ENCODE measurements at regions not wholly inside any gene's neighbourhood (a gene's known extent, or its start where the extent isn't known, plus 50 kb on each side); places are given as distances from the start of the nearest gene placed in this dataset.
"Not testable (repeated sequence)": the region's sequence is repeated elsewhere in the genome, so short reads cannot be mapped to it uniquely, and the experiment has no call there.

DNA sequence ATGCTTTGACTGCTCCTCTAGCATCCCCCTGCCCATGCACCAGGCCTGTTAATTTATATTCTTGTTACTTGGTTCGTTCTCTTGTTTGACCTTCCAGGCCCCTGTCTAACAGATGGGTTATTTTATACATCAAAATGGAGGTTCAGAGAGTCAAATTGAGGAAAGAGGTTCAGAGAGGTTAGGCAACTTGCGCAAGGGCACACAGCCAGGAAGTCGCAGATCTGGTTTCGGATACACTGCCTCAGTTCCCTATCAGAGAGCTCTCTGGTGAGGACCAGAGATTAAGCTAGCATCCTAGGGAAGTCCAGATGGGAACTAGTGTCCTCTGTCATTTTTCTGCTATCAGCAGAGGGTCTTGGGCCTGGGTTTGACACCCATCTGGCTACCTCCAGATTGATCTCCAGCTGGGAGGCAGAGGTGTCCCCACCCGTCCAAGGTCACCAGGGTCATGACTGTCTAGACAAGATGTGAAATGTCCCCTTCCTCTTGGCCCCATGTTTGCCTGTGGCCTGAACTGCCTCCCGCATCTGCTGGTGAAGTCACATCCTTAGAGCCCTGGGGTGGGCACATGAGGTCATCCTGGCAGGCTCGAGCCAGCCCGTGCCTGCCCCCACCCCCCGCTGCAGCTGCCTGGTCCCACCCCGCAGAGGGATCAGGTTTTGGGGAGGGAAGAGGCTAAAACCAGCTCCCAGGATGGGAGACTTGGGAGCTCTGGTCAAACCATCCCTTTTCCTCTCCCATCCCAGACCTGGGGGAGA lies 84.3 kb upstream of the NCOR2 start:
- DNase-seq (ENCODE audit: low spot score) = no peak

DNA sequence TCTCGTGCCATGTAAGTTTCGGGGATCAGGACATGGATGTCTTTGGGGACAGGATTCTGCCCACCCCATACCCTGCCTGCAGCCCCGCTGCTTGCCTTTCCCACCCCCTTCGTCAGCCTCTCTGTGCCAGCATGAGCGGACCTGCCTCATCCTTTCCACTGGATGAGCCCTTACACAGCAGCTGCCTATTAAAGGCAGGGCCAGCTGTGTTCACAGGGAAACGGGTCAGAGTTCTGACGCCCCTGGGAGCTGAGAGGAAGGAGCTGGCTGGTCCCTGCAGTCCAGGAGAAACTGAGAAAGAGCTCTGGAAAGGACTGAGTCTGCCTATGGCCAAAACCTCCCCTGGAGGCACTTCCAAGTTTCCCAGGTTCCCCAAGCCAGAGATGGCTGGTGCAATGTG lies 83.5 kb upstream of the NCOR2 start:
- no peak for DNase-seq (ENCODE audit: low spot score)

DNA sequence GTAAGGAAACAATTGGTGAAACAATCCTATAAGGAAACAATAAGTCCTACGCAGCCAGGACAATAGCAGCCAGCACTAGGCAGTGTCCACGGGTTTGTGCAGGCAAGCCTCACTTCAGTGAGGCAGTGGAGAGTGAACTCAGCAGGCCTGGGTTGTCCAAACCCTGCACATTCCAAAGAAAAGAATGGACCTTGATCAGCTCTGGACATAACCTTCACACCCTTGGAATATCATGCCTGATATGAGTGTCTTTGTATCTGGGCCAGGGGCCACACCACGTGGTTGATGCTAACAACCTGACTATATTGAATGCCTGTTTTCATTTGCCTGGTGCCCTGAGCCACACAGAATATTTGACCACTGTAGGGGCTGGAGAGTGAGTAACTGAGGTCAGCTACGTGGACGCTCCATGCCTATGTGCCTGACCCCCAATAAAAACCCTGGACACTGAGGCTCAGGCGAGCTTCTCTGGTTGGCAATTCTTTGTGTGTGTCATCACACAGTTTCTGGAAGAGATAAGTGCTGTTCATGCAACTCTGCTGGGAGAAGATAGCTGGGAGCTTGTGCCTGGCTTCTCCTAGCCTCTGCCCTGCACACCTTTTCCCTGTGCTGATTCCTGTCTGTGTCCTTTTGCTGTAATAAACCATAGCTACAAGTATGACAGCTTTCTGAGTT lies 81.4 kb upstream of the NCOR2 start:
- DNase-seq (ENCODE audit: low spot score) = no peak

DNA sequence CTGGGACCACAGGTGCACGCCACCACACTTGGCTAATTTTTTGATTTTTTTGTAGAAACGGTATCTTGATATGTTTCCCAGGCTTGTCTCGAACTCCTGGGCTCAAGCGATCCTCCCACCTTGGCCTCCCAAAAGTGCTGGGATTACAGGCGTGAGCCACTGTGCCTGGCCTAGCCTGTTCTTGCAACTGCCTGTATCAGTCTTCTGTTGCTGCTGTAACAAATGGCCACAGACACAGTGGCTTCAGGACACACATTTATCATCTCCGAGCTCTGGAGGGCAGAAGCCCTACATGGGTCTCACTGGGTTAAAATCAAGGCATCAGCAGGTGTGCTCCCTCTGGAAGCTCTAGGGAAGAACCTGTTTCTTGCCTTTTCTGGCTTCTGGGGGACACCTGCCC lies 79.9 kb upstream of the NCOR2 start:
- DNase-seq (ENCODE audit: low spot score) = no peak

DNA sequence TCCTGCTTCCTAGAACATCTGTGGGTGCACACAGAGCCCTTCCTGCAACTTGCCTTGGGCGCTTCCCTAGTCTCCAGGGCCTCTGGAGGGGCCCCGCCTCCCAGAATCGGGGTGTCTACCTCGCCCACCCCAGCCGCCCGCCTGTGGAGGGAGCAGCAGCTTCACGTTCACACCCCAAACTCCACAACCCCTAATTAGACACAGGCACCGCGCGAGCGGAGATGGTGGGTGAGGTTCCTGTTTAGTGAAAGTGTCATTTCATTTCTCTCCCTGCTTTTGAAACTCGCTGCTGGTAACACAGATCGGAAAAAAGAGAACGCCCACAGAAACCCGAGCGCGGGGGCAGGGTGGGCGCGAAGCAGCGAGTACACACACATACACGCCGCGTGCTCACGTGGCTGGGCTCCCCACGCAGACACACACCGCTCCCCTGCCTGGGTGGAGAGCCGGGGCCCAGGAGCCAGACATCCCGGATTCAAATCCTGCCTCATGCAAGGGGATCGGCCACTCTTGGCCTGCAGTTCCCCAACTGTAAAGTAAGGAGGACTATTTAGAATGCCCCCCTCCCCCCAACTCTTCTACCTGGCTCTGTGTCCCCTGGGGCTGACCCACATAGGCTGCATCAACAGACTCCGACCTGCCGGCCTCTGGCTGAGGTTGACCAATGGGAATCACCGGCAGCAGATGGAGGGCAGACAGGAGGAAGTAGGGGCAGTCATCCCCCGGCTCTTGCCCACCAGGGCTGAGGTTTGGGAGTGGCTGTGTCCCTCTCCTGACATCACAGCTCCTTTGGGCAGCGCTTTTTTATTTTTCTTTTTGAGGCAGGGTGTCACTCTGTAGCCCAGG lies 79.2 kb upstream of the NCOR2 start:
- DNase-seq (ENCODE audit: low spot score) = no peak

DNA sequence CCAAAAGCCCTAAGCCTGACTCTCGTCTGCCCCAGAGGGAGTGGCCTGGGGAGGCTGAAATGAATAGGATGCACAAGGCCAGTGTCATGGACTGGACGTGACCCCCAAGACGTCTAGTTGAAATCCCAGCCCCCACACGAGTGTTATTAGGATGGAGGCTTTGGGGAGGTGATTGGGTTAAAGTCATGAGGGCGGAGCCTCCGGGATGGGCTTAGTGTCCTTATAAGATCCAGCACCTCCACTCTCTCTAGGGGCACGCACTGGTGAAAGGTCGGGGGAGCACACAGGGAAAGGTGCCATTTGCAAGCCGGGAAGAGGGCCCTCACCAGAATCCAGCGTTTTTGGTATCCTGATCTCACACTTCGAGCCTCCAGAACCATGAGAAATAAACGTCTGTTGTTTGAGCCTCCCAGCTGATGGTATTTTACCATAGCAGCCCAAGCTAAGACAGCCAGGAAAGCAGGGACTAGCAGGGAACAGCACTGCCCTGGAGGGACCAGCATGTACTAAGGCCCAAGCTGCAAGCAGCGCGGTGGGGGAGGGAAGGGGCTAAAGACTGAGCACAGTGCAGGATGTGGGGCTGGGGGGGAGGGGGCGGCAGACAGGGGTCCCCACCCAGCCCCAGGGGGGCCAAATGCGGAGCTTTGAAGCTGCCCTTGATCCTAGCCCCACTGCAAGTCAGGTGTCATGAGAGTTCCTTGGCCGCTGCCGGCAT lies 78.3 kb upstream of the NCOR2 start:
- DNase-seq (ENCODE audit: low spot score) = no peak

DNA sequence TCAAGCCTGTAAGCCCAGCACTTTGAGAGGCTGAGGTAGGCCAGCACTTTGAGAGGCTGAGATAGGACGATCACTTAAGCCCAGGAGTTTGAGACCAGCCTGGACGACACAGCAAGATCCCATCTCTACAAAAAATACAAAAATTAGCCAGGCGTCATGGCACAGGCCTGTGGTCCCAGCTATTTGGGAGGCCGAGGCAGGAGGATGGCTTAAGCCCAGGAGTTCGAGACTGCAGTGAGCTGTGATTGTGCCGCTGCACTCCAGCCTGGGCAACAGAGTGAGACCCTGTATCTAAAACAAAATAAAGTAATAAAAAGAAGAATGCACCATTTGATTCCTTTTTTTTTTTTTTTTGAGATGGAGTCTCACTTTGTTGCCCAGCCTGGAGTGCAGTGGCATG lies 76.4 kb upstream of the NCOR2 start:
- not testable (repeated sequence) for DNase-seq (ENCODE audit: low spot score)

DNA sequence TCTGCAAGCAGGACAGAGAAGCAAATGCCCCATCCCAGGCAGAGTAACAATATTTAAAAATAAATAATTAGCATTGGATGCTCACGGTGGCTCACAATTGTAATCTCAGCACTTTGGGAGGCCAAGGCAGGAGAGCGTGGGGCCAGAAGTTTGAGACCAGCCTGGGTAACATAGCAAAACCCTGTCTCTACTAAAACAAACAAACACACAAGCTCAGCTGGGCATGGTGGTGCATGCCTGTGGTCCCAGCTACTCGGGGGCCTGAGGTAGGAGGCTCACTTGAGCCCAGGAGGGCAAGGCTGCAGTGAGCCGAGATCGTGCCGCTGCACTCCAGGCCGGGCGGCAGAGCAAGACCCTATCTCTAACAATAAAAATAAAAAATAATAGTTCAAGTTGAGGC lies 74.7 kb upstream of the NCOR2 start:
- DNase-seq (ENCODE audit: low spot score) = no peak

DNA sequence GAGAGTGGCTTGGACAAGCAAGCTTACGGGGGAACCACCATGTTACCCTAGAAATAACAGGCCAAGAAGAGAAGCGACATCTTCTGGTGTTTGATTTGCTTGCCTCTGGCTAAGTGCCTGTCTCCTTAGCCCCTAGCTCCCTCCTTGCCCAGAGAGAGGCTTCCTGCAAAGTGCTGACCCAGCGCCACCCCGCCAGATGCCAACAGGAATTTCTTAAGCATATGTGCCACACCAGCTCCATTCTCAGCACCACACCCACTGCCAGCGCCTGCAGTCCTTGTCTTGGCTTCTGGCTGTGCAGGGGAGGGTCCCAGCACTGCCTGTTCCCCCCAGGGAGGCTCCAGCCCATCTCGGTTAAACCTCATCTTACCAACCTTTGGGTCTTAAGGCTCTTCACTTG lies 74.2 kb upstream of the NCOR2 start:
- no peak for DNase-seq (ENCODE audit: low spot score)

DNA sequence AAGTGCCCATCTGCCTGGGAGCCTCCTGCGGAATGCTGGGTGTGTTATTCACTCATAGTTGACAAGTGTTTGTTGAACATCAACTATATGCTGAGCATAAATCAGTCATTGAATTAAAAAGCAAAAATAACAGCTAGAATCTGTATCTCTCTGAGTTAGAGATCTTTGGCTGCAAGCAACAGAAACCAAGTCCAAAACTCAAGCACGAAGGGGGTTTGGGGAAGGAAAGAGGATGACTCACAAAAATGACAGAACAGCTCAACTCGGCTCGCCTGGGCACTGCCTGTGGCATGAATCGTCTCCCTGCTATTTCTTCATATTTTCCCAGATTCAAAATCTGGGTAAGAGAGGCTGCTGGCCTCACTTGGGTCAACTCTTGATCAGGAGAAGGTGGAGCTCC lies 72.6 kb upstream of the NCOR2 start:
- no peak for DNase-seq (ENCODE audit: low spot score)

DNA sequence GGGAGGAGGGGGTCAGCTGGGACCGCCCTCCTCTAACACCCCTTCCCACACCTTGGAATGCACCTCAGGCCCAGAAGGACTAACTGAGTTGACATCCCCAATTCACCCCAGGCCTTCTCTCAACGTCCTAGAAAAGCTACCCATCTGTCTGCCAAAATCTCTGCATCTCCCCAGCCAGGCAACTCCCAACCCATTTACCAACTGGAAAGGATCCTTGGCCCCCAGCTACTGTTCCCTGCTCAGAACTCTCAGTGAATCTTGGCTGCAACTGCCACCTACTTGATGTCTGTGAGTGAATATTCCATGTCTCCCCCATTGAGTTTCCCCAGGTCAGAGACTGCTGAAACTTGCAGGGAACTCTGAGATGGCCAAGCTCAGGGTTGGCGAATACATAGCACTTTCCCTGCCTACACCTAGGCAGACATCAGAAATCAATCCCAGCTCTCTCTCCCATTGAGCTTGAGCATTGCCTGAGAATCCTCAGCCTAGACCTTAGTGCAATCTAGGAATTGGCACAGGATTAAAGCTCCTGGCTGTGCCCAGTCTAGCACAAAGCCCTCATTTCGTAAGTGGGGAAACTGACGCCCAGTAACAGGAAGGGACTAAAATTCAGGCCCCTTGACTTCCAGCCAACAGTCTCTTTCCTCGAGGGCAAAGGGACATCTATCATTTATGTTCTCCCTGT lies 71.9 kb upstream of the NCOR2 start:
- no peak for DNase-seq (ENCODE audit: low spot score)

DNA sequence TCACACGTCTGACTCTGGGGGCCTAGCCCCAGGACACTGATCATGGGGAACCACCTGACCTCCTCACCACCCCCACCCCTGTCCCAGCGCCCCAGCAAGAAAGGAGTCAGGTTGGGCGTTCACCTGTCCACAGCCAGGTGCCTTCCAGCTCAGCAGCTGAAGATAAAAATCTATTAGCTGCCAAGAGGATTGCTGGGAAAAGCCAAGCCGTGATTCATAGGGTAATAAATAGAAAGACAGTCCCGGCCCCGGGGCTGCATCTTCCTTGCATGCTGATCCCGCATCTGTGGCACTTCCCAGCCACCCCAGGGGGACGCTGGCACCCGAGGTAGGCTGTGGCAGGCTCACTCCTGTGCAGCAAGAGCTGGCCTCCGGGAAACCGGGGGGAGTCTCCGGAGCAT lies 70.2 kb upstream of the NCOR2 start:
- no peak for DNase-seq (ENCODE audit: low spot score)

DNA sequence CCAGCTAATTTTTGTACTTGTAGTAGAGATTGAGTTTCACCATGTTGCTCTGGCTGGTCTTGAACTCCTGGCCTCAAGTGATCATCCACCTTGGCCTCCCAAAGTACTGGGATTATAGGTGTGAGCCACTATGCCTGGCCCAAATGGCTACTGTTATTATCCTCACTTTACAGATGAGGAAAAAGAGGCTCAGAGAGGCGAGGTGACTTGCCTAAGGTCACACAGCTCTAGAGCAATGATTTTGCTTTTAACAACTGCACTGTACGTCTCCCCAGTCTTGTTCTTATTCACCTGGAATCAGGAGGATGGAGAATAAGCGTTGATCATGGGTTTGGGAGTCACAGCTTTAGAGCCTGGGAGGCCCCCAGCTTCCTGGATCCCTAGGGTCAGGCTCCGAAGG lies 69.8 kb upstream of the NCOR2 start:
- no peak for DNase-seq (ENCODE audit: low spot score)

DNA sequence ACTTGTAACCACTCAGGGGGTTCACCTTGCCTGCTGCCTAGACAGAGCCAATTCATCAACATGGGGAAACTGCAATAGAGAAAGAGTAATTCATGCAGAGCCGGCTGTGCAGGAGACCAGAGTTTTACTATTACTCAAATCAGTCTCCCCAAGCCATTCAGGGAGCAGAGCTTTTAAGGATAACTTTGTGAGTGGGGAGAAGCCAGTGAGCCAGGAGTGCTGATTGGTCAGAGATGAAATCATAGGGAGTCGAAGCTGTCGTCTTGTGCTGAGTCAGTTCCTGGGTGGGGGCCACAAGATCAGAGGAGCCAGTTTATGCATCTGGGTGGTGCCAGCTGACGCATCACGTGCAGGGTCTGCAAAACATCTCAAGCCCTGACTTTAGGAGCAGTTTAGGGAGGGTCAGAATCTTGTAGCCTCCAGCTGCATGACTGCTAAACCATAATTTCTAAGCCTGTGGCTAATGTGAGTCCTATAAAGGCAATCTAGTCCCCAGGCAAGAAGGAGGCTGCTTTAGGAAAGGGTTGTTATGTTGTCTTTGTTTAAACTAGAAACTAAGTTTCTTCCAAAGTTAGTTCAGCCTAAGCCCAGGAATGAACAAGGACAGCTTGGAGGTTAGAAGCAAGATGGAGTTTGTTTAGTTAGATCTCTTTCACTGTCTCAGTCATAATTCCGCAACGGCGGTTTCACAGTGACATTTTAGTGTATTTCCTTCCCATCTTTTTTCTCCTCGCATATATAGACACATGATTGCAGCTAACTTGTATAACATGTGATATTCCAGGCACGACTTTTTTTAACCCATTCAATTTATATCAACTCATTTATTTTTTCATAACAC lies 68.9 kb upstream of the NCOR2 start:
- DNase-seq (ENCODE audit: low spot score) = peak; percentile 20

DNA sequence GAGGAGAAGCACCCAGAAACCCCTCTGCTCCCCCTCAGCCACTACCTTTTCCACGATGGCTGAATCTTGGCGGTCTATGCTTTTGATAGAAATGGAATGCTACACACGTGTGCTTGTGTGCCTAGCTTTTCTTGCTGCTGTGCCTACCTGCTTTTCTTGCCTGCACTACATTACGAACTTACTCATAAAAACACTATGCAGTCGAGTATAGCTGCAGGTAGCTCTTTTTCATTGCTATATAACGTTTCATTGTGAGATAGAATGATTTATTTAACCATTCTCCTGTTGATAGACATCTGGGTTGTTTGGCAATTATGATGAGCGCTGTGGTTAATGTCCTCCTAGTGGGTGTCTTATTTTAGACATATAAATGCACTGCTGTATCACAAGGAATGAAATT lies 67.9 kb upstream of the NCOR2 start:
- DNase-seq (ENCODE audit: low spot score) = no peak

DNA sequence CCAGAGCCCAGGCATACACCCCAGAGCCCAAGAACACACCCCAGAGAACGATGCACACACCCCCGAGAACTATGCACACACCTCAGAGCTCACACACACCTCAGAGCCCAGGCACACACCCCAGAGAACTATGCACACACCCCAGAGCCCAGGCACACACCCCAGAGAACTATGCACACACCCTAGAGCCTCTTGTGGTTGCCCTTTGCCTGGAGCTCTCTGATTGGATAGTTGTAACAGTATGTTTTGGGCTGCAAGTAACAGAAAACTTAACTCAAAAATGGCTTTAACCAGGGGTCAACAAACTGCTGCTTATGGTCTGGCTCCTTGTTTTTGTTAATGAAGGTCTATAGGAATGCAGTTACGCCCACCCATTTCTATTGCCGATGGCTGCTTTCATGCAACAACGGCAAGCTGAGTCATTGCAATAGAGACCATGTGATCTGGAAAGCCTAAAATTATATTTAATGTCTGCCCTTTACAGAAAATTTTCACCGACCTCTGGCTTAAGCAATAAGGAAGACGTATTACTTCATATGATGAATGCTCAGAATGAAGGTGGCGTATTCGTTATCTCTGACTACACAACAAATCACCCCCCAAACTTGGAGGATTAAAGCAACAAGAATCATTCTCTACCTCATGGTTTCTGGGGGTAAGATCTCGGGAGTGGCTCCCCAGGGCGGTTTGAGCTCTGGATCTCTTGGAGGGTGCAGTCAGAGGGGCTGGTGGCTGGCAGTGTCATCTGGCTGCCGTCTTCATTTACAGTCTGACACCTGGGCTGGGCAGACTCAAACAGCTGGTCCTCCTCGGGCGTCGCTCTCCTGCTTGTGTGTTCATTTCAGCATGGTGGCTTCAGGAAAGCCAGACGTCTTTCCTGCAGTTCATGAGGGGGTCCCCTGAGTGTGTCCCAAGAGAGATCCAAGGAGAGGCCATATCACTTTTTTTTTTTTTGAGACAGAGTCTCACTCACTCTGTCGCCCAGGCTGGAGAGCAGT lies 66.3 kb upstream of the NCOR2 start:
- DNase-seq (ENCODE audit: low spot score) = no peak

DNA sequence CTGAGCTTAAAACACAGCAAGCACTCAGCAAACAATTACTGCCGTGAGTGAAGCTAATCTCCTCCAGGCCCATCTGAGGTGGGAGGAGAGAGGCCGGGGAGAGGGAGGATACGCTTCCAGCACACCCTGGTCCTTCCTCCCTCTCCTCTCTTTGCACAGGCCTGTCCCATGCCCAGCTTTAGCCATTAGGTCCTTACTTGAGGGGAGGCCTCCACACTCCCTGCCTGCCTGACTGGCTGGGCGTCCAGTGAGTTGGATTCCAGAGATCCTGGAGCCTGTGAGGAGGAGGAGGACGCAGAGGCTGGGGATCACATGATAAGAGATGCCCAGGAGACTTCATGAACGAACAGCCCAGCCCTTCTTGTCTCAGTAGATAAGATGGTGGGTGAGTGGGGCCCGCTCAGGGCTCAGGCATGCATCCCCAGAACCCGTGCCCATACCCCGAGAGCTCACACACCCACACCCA lies 65.1 kb upstream of the NCOR2 start:
- DNase-seq (ENCODE audit: low spot score) = no peak

DNA sequence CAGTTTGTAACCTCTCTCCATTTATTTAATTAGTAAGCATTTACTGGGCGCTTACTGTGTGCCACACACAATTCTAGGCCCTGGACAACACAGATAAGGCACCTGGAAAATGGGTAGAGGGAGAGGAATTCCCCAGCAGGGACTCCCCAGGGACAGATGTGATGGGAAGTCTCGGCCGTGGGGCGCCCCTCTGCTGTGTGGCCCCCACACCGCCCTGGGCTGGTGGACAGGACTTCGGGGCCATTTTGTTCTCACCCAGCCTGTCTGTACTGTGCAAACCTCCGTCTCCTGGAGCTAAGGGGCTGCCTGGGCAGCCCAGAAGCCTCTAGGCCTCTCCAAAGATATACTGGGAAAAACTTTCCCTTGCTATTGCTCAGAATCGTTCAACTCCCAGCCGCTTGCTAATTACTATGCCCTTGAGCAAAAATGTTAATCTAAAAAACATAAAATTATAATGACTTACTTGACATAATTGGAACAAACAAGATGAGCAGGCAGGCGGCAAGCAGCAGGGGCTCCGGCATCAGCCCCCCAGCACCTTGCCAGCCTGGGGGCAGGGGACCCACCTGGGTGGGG lies 64.4 kb upstream of the NCOR2 start:
- no peak for DNase-seq (ENCODE audit: low spot score)

DNA sequence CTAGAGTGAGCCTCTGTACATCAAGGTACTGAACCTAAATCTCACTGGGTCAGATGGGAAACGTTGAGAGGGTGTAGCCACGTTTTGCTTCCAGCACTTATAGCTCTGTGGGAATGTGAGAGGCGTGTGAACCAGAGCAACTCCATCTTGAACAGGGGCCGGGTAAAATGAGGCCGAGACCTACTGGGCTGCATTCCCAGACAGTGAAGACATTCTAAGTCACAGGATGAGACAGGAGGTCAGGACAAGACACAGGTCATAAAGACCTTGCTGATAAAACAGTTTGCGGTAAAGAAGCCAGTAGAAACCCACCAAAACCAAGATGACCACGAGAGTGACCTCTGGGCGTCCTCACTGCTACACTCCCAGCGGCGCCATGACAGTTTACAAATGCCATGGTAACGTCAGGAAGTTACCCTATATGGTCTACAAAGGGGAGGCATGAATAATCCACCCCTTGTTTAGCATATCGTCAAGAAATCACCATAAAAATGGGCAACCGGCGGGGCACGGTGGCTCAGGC lies 63.4 kb upstream of the NCOR2 start:
- DNase-seq (ENCODE audit: low spot score) = no peak
